Naive B cell (primary cell): ENCODE measurements at regions not wholly inside any gene's neighbourhood (a gene's known extent, or its start where the extent isn't known, plus 50 kb on each side); places are given as distances from the start of the nearest gene placed in this dataset.

Experiments used
- ATAC-seq, 2 donors: fragments of 150-1000 bp; cut with Tn5 transposase; 2 replicates each; pipeline ENCODE4 v1.10.0; 2021; ENCODE audit warnings: low read depth in 2 of 2, mild to moderate bottlenecking in 2 of 2, moderate library complexity in 2 of 2
- DNase-seq: peaks from one replicate; pipeline ENCODE4 v3.0.0; 2022
- H3K27ac Mint-ChIP-seq, 6 donors: one replicate each; pipeline ENCODE4 v1.8.0; 2020 to 2022; ENCODE audit warnings: mild to moderate bottlenecking in 6 of 6, mixed read lengths in 6 of 6, moderate library complexity in 5 of 6, inconsistent platforms in 2 of 6
- H3K27me3 Mint-ChIP-seq, 3 donors: one replicate each; pipeline ENCODE4 v1.8.0; 2021 to 2022; ENCODE audit warnings: mixed read lengths in 3 of 3, mild to moderate bottlenecking in 1 of 3
- H3K36me3 Mint-ChIP-seq, 2 donors: one replicate each; pipeline ENCODE4 v1.8.0; 2020 to 2022; ENCODE audit warnings: mixed read lengths in 2 of 2, inconsistent platforms in 1 of 2, mild to moderate bottlenecking in 1 of 2
- H3K4me1 Mint-ChIP-seq, 3 donors: one replicate each; pipeline ENCODE4 v1.8.0; 2020 to 2022; ENCODE audit warnings: mixed read lengths in 3 of 3, inconsistent platforms in 1 of 3, mild to moderate bottlenecking in 1 of 3, moderate library complexity in 1 of 3
- H3K4me3 Mint-ChIP-seq, 8 donors: one replicate each; pipeline ENCODE4 v1.8.0; 2020 to 2022; ENCODE audit warnings: mild to moderate bottlenecking in 8 of 8, mixed read lengths in 8 of 8, moderate library complexity in 8 of 8, inconsistent platforms in 2 of 8
- H3K9me3 Mint-ChIP-seq, 7 donors: one replicate each; pipeline ENCODE4 v1.8.0; 2020 to 2022; ENCODE audit warnings: mixed read lengths in 7 of 7, mild to moderate bottlenecking in 5 of 7, inconsistent platforms in 2 of 7, moderate library complexity in 1 of 7

GRCh38 chr1:187464320-187464719 lies 635.6 kb downstream of the PLA2G4A start:
- ATAC-seq = no peak
- H3K9me3 Mint-ChIP-seq = peaks cover 14 to 23% (median 18%) of the 10 kb centered on the region in 7 donors
- no peak overlapping the region for H3K4me3 Mint-ChIP-seq
- H3K27me3 Mint-ChIP-seq = no peaks in the 10 kb centered on the region
- no peaks in the 10 kb centered on the region for H3K36me3 Mint-ChIP-seq
- H3K4me1 Mint-ChIP-seq = no peaks in the 10 kb centered on the region
- H3K27ac Mint-ChIP-seq = no peak overlapping the region
- no peak for DNase-seq

GRCh38 chr1:187465441-187465840 lies 636.7 kb downstream of the PLA2G4A start:
- no peak for DNase-seq
- no peaks in the 10 kb centered on the region for H3K27me3 Mint-ChIP-seq
- H3K4me3 Mint-ChIP-seq = no peak overlapping the region
- ATAC-seq = no peak
- H3K9me3 Mint-ChIP-seq = peaks cover 14 to 23% (median 17%) of the 10 kb centered on the region in 7 donors
- no peak overlapping the region for H3K27ac Mint-ChIP-seq
- no peaks in the 10 kb centered on the region for H3K36me3 Mint-ChIP-seq
- H3K4me1 Mint-ChIP-seq = no peaks in the 10 kb centered on the region

GRCh38 chr1:187469836-187470235 lies 641.1 kb downstream of the PLA2G4A start:
- ATAC-seq (no peak), DNase-seq (no peak)
- Mint-ChIP-seq H3K27ac (no peak overlapping the region), H3K4me3 (no peak overlapping the region), H3K36me3 (no peaks in the 10 kb centered on the region), H3K4me1 (no peaks in the 10 kb centered on the region), H3K27me3 (no peaks in the 10 kb centered on the region), H3K9me3 (peaks cover 0 to 19% (median 5%) of the 10 kb centered on the region in 7 donors)

- no peaks in the 10 kb centered on the region for H3K36me3 Mint-ChIP-seq
- no peaks in the 10 kb centered on the region for H3K4me1 Mint-ChIP-seq
- no peak overlapping the region for H3K27ac Mint-ChIP-seq
- no peak overlapping the region for H3K4me3 Mint-ChIP-seq
- ATAC-seq (no peak), DNase-seq (no peak)
- H3K9me3 Mint-ChIP-seq = peaks cover 0 to 19% (median under 1%) of the 10 kb centered on the region in 7 donors
- no peaks in the 10 kb centered on the region for H3K27me3 Mint-ChIP-seq
Observed at GRCh38 chr1:187471555-187471954, 642.8 kb downstream of the PLA2G4A start.

- DNase-seq (no peak), ATAC-seq (no peak)
- no peaks in the 10 kb centered on the region for H3K27me3 Mint-ChIP-seq
- no peaks in the 10 kb centered on the region for H3K4me1 Mint-ChIP-seq
- H3K27ac Mint-ChIP-seq = no peak overlapping the region
- H3K4me3 Mint-ChIP-seq = no peak overlapping the region
- no peaks in the 10 kb centered on the region for H3K36me3 Mint-ChIP-seq
- peaks cover 0 to 13% (median 3%) of the 10 kb centered on the region in 7 donors for H3K9me3 Mint-ChIP-seq
Observed at GRCh38 chr1:187474336-187474735, 645.6 kb downstream of the PLA2G4A start.

- H3K9me3 Mint-ChIP-seq = peaks cover 0 to 19% (median 3%) of the 10 kb centered on the region in 7 donors
- no peak overlapping the region for H3K27ac Mint-ChIP-seq
- H3K36me3 Mint-ChIP-seq = no peaks in the 10 kb centered on the region
- H3K4me1 Mint-ChIP-seq = no peaks in the 10 kb centered on the region
- H3K27me3 Mint-ChIP-seq = no peaks in the 10 kb centered on the region
- H3K4me3 Mint-ChIP-seq = no peak overlapping the region
- DNase-seq = no peak
- no peak for ATAC-seq
Observed at GRCh38 chr1:187476671-187477070, 647.9 kb downstream of the PLA2G4A start.

- ATAC-seq = no peak
- Mint-ChIP-seq H3K4me1 (no peaks in the 10 kb centered on the region), H3K36me3 (no peaks in the 10 kb centered on the region), H3K9me3 (peaks cover 0 to 16% (median 3%) of the 10 kb centered on the region in 7 donors), H3K27ac (no peak overlapping the region), H3K27me3 (no peaks in the 10 kb centered on the region), H3K4me3 (no peak overlapping the region)
- no peak for DNase-seq
Observed at GRCh38 chr1:187477103-187477502, 648.4 kb downstream of the PLA2G4A start.

GRCh38 chr1:187477535-187477934 lies 648.8 kb downstream of the PLA2G4A start:
- Mint-ChIP-seq H3K9me3 (peaks cover 0 to 12% (median 3%) of the 10 kb centered on the region in 7 donors), H3K27me3 (no peaks in the 10 kb centered on the region), H3K4me3 (no peak overlapping the region), H3K27ac (no peak overlapping the region), H3K4me1 (no peaks in the 10 kb centered on the region), H3K36me3 (no peaks in the 10 kb centered on the region)
- ATAC-seq = no peak
- no peak for DNase-seq

GRCh38 chr1:187481581-187482148 lies 652.9 kb downstream of the PLA2G4A start:
- Mint-ChIP-seq H3K27ac (no peak overlapping the region), H3K27me3 (no peaks in the 10 kb centered on the region), H3K4me1 (no peaks in the 10 kb centered on the region), H3K36me3 (no peaks in the 10 kb centered on the region), H3K9me3 (peaks cover 0 to 9% (median 3%) of the 10 kb centered on the region in 7 donors), H3K4me3 (no peak overlapping the region)
- DNase-seq = no peak
- ATAC-seq = no peak

- Mint-ChIP-seq H3K36me3 (no peaks in the 10 kb centered on the region), H3K27me3 (no peaks in the 10 kb centered on the region), H3K4me1 (no peaks in the 10 kb centered on the region), H3K27ac (no peak overlapping the region), H3K4me3 (no peak overlapping the region), H3K9me3 (peaks cover 0 to 4% (median 3%) of the 10 kb centered on the region in 7 donors)
- DNase-seq (no peak), ATAC-seq (no peak)
Observed at GRCh38 chr1:187490266-187490665, 661.5 kb downstream of the PLA2G4A start.

GRCh38 chr1:187491082-187491720 lies 662.5 kb downstream of the PLA2G4A start:
- Mint-ChIP-seq H3K27ac (no peak overlapping the region), H3K4me1 (no peaks in the 10 kb centered on the region), H3K9me3 (peaks cover 0 to 4% (median 3%) of the 10 kb centered on the region in 7 donors), H3K27me3 (no peaks in the 10 kb centered on the region), H3K36me3 (no peaks in the 10 kb centered on the region), H3K4me3 (no peak overlapping the region)
- ATAC-seq (no peak), DNase-seq (no peak)

GRCh38 chr1:187498028-187498427 lies 669.3 kb downstream of the PLA2G4A start:
- Mint-ChIP-seq H3K4me1 (no peaks in the 10 kb centered on the region), H3K27me3 (no peaks in the 10 kb centered on the region), H3K9me3 (peaks cover 0 to 3% (median 0%) of the 10 kb centered on the region in 7 donors), H3K36me3 (no peaks in the 10 kb centered on the region), H3K27ac (no peak overlapping the region), H3K4me3 (no peak overlapping the region)
- DNase-seq = no peak
- no peak for ATAC-seq

- no peak overlapping the region for H3K27ac Mint-ChIP-seq
- H3K27me3 Mint-ChIP-seq = no peaks in the 10 kb centered on the region
- DNase-seq (no peak), ATAC-seq (no peak)
- no peaks in the 10 kb centered on the region for H3K36me3 Mint-ChIP-seq
- H3K4me1 Mint-ChIP-seq = no peaks in the 10 kb centered on the region
- no peak overlapping the region for H3K4me3 Mint-ChIP-seq
- H3K9me3 Mint-ChIP-seq = peaks cover 0 to 10% (median 4%) of the 10 kb centered on the region in 7 donors
Observed at GRCh38 chr1:187504779-187505178, 676.0 kb downstream of the PLA2G4A start.

GRCh38 chr1:187509091-187509490 lies 680.3 kb downstream of the PLA2G4A start:
- H3K36me3 Mint-ChIP-seq = no peaks in the 10 kb centered on the region
- H3K27ac Mint-ChIP-seq = no peak overlapping the region
- DNase-seq (no peak), ATAC-seq (no peak)
- no peaks in the 10 kb centered on the region for H3K4me1 Mint-ChIP-seq
- H3K9me3 Mint-ChIP-seq = peaks cover 0 to 19% (median 5%) of the 10 kb centered on the region in 7 donors
- no peak overlapping the region for H3K4me3 Mint-ChIP-seq
- no peaks in the 10 kb centered on the region for H3K27me3 Mint-ChIP-seq
